Activated T-helper 2 cell treated with anti-CD3 and anti-CD28 coated beads, Interferon-gamma antibody, Interleukin-2, Interleukin-4, amounts not matched to agents 10 μg/mL and 5 μg/mL and 100 μg/mL, durations not matched to agents 14 hours and 24 hours and 36 hours (primary cell): ENCODE measurements at regions not wholly inside any gene's neighbourhood (a gene's known extent, or its start where the extent isn't known, plus 50 kb on each side); places are given as distances from the start of the nearest gene placed in this dataset.

Source experiments
- DNase-seq: peaks from one replicate; pipeline ENCODE4 v3.0.0; 2021; ENCODE audit warnings: low spot score
- H3K27ac Mint-ChIP-seq: one replicate; pipeline ENCODE4 v1.8.0; 2021; ENCODE audit warnings: mixed read lengths
- H3K27me3 Mint-ChIP-seq: one replicate; pipeline ENCODE4 v1.8.0; 2021; ENCODE audit warnings: low read depth, mixed read lengths
- H3K36me3 Mint-ChIP-seq: one replicate; pipeline ENCODE4 v1.8.0; 2021; ENCODE audit warnings: low read depth, mixed read lengths
- H3K4me1 Mint-ChIP-seq: one replicate; pipeline ENCODE4 v1.8.0; 2021; ENCODE audit warnings: low read depth, mixed read lengths
- H3K4me3 Mint-ChIP-seq: one replicate; pipeline ENCODE4 v1.8.0; 2021; ENCODE audit warnings: low read depth, mild to moderate bottlenecking, moderate library complexity, mixed read lengths
- H3K9me3 Mint-ChIP-seq: one replicate; pipeline ENCODE4 v1.8.0; 2021; ENCODE audit warnings: mixed read lengths
- intact Hi-C: fragments of 100-400 bp; cut with micrococcal nuclease; formaldehyde crosslinking; loops from one replicate; pipeline ENCODE4 v1.15.1; 2023

- DNase-seq, result no peak
- H3K4me1 Mint-ChIP-seq, result no peaks in the 10 kb centered on the region
- no peak overlapping the region for H3K27ac Mint-ChIP-seq
- no peaks in the 10 kb centered on the region for H3K9me3 Mint-ChIP-seq
- intact Hi-C loops, result no loop called here
- H3K36me3 Mint-ChIP-seq, result no peaks in the 10 kb centered on the region
- no peak overlapping the region for H3K4me3 Mint-ChIP-seq
- no peaks in the 10 kb centered on the region for H3K27me3 Mint-ChIP-seq
Observed at GRCh38 chr11:119491753-119492510, 69.0 kb upstream of the THY1 start.

- no peak for DNase-seq
Observed at GRCh38 chr11:119490253-119491006, 67.5 kb upstream of the THY1 start.

GRCh38 chr11:119489087-119489486, 66.1 kb upstream of the THY1 start:
- no peaks in the 10 kb centered on the region for H3K9me3 Mint-ChIP-seq
- H3K4me1 Mint-ChIP-seq, result no peaks in the 10 kb centered on the region
- peaks cover 2% of the 10 kb centered on the region for H3K27me3 Mint-ChIP-seq
- DNase-seq, result no peak
- H3K27ac Mint-ChIP-seq, result no peak overlapping the region
- H3K36me3 Mint-ChIP-seq, result no peaks in the 10 kb centered on the region
- H3K4me3 Mint-ChIP-seq, result no peak overlapping the region
- intact Hi-C loops, result no loop called here

More at GRCh38 chr11:119490253-119491006, 67.5 kb upstream of the THY1 start:
- intact Hi-C loops, result no loop called here
- H3K4me3 Mint-ChIP-seq, result no peak overlapping the region
- no peaks in the 10 kb centered on the region for H3K9me3 Mint-ChIP-seq
- H3K27me3 Mint-ChIP-seq, result peaks cover 2% of the 10 kb centered on the region
- H3K36me3 Mint-ChIP-seq, result no peaks in the 10 kb centered on the region
- H3K4me1 Mint-ChIP-seq, result no peaks in the 10 kb centered on the region
- no peak overlapping the region for H3K27ac Mint-ChIP-seq

GRCh38 chr11:119488256-119488995, 65.5 kb upstream of the THY1 start:
- H3K36me3 Mint-ChIP-seq, result no peaks in the 10 kb centered on the region
- no peak overlapping the region for H3K4me3 Mint-ChIP-seq
- intact Hi-C loops, result no loop called here
- DNase-seq, result no peak
- no peaks in the 10 kb centered on the region for H3K4me1 Mint-ChIP-seq
- no peaks in the 10 kb centered on the region for H3K9me3 Mint-ChIP-seq
- peaks cover 2% of the 10 kb centered on the region for H3K27me3 Mint-ChIP-seq
- H3K27ac Mint-ChIP-seq, result no peak overlapping the region

GRCh38 chr11:119486691-119487259, 63.8 kb upstream of the THY1 start:
- H3K27me3 Mint-ChIP-seq, result peaks cover 2% of the 10 kb centered on the region
- no peaks in the 10 kb centered on the region for H3K4me1 Mint-ChIP-seq
- DNase-seq, result no peak
- H3K9me3 Mint-ChIP-seq, result no peaks in the 10 kb centered on the region
- intact Hi-C loops, result no loop called here
- no peaks in the 10 kb centered on the region for H3K36me3 Mint-ChIP-seq
- H3K27ac Mint-ChIP-seq, result no peak overlapping the region
- H3K4me3 Mint-ChIP-seq, result no peak overlapping the region

- H3K27ac Mint-ChIP-seq, result no peak overlapping the region
- H3K36me3 Mint-ChIP-seq, result no peaks in the 10 kb centered on the region
- no peak for DNase-seq
- intact Hi-C loops, result no loop called here
- H3K4me1 Mint-ChIP-seq, result peaks cover 2% of the 10 kb centered on the region
- H3K9me3 Mint-ChIP-seq, result no peaks in the 10 kb centered on the region
- no peak overlapping the region for H3K4me3 Mint-ChIP-seq
- H3K27me3 Mint-ChIP-seq, result peaks cover 2% of the 10 kb centered on the region
Observed at GRCh38 chr11:119486016-119486415, 63.0 kb upstream of the THY1 start.

- Mint-ChIP-seq H3K4me1 (peaks cover 2% of the 10 kb centered on the region), H3K27ac (no peak overlapping the region), H3K4me3 (no peak overlapping the region), H3K27me3 (peaks cover 4% of the 10 kb centered on the region), H3K36me3 (no peaks in the 10 kb centered on the region), H3K9me3 (no peaks in the 10 kb centered on the region)
- intact Hi-C loops, result no loop called here
- no peak for DNase-seq
Observed at GRCh38 chr11:119484741-119485605, 62.0 kb upstream of the THY1 start.

- H3K4me3 Mint-ChIP-seq, result no peak overlapping the region
- H3K9me3 Mint-ChIP-seq, result no peaks in the 10 kb centered on the region
- intact Hi-C loops, result no loop called here
- H3K36me3 Mint-ChIP-seq, result no peaks in the 10 kb centered on the region
- no peak for DNase-seq
- H3K27me3 Mint-ChIP-seq, result peaks cover 5% of the 10 kb centered on the region
- H3K4me1 Mint-ChIP-seq, result peaks cover 2% of the 10 kb centered on the region
- H3K27ac Mint-ChIP-seq, result no peak overlapping the region
Observed at GRCh38 chr11:119483881-119484371, 61.0 kb upstream of the THY1 start.

- Mint-ChIP-seq H3K4me3 (no peak overlapping the region), H3K4me1 (peaks cover 2% of the 10 kb centered on the region), H3K9me3 (no peaks in the 10 kb centered on the region), H3K27ac (no peak overlapping the region), H3K36me3 (no peaks in the 10 kb centered on the region), H3K27me3 (peaks cover 5% of the 10 kb centered on the region)
- intact Hi-C loops, result no loop called here
- DNase-seq, result no peak
Observed at GRCh38 chr11:119483341-119483880, 60.4 kb upstream of the THY1 start.

GRCh38 chr11:119482521-119483011, 59.6 kb upstream of the THY1 start:
- intact Hi-C loops, result no loop called here

GRCh38 chr11:119481667-119482400, 58.9 kb upstream of the THY1 start:
- Mint-ChIP-seq H3K4me3 (no peak overlapping the region), H3K27me3 (peaks cover 5% of the 10 kb centered on the region), H3K9me3 (no peaks in the 10 kb centered on the region), H3K27ac (no peak overlapping the region), H3K4me1 (peaks cover 2% of the 10 kb centered on the region), H3K36me3 (no peaks in the 10 kb centered on the region)
- intact Hi-C loops, result loop anchor here (1.0 kb wide), 1 partner anchor 52 kb away; no protein-coding TSS in a partner anchor
- DNase-seq, result no peak

More at GRCh38 chr11:119482521-119483011, 59.6 kb upstream of the THY1 start:
- H3K4me1 Mint-ChIP-seq, result peaks cover 2% of the 10 kb centered on the region
- no peak overlapping the region for H3K27ac Mint-ChIP-seq
- DNase-seq, result no peak
- no peaks in the 10 kb centered on the region for H3K9me3 Mint-ChIP-seq
- no peak overlapping the region for H3K4me3 Mint-ChIP-seq
- H3K27me3 Mint-ChIP-seq, result peaks cover 5% of the 10 kb centered on the region
- no peaks in the 10 kb centered on the region for H3K36me3 Mint-ChIP-seq
